Astrocyte of the spinal cord (primary cell): ENCODE measurements at regions not wholly inside any gene's neighbourhood (a gene's known extent, or its start where the extent isn't known, plus 50 kb on each side); places are given as distances from the start of the nearest gene placed in this dataset.

Experiments
- DNase-seq: peaks from one replicate; pipeline ENCODE4 v3.0.0; 2011; ENCODE audit warnings: low read depth, low spot score
- H3K4me3 ChIP-seq: 2 replicates; pipeline ENCODE4 v1.5.1; 2011; ENCODE audit warnings: low read depth, mild to moderate bottlenecking, low read length, moderate library complexity
- CTCF ChIP-seq: IDR thresholded peaks from 2 replicates; pipeline ENCODE4 v1.5.1; 2012; ENCODE audit warnings: low read depth, mild to moderate bottlenecking, low read length, inconsistent platforms
- in situ Hi-C: cut with HindIII; loops from 2 replicates; pipeline ENCODE4 v1.10.0; 2017; ENCODE audit warnings: low sequenced_read_pairs

GRCh38 chr5:175796536-175797499 is 74.6 kb upstream of the CPLX2 start:
- no peak for TF ChIP-seq CTCF
- in situ Hi-C loops: no loop called here
- no peak overlapping the region for H3K4me3 ChIP-seq
- DNase-seq: peak; percentile 83

DNA sequence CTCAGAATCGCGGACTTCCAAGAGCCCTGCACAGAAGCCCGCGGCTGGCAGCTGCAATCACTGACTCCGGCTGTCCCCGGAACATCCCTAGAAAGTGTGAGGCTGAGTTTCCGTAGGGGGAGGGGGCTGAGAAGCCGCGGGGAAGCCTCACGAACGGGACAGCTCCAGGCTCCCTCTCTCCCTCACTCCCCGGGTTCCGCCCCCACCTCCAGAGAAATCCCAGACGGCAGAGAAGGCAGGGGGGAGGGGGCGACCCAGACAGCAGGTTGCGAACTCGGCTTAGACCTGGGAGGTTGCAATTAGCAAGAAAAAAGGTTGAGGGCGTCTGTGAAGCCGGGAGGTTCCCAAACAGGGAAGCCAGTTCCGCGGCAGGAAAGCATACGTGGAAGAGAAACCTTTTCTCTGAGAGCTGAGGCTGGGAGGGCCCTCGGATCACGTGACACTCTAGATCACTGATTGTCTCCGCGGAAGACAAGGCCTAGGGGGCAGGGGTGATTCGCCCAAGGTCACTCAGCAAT is 73.8 kb upstream of the CPLX2 start:
- TF ChIP-seq CTCF: no peak
- no peak overlapping the region for H3K4me3 ChIP-seq
- no peak for DNase-seq
- in situ Hi-C loops: no loop called here

DNA sequence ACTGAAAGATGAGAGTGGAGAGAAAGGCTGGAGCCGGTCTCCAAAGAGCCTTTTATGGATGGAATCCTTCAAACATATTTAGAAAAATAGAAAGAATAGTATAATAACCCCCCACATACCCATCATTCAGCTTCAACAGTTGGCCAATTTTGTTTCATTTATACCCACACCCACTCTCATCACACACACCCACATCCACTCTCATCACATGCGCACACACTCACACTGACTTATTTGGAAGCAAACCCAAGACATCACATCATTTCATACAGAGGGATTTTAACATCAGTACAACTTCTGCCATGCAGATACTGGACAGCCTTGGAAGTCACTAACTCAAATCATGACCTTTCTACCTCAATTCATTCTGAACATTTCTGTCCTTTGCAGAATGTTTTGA is 72.8 kb upstream of the CPLX2 start:
- H3K4me3 ChIP-seq: no peak overlapping the region
- in situ Hi-C loops: no loop called here
- DNase-seq: no peak
- no peak for TF ChIP-seq CTCF

GRCh38 chr5:175800656-175801081 is 70.7 kb upstream of the CPLX2 start:
- DNase-seq: no peak
- in situ Hi-C loops: no loop called here
- H3K4me3 ChIP-seq: no peak overlapping the region
- TF ChIP-seq CTCF: no peak

DNA sequence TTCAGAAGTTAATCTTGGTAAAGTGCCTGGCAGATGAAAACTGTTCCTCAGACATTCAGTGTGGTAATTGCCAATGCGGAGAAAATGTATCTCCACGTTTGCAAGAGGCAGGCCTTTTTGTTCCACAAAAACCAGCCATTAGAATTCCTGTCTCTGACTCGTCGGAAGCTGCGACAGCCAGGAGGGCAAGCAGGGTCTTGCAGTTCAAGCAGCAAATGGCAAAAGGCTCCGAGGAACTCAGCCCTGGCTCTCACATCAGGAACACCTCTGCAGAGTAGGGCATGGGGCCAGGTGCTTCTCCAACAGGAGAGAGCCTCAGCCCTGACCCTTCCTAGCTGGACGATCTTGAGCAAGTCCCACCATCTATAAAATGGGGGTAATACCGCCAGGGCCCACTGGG is 69.0 kb upstream of the CPLX2 start:
- in situ Hi-C loops: no loop called here
- H3K4me3 ChIP-seq: no peak overlapping the region
- DNase-seq: no peak
- no peak for TF ChIP-seq CTCF

DNA sequence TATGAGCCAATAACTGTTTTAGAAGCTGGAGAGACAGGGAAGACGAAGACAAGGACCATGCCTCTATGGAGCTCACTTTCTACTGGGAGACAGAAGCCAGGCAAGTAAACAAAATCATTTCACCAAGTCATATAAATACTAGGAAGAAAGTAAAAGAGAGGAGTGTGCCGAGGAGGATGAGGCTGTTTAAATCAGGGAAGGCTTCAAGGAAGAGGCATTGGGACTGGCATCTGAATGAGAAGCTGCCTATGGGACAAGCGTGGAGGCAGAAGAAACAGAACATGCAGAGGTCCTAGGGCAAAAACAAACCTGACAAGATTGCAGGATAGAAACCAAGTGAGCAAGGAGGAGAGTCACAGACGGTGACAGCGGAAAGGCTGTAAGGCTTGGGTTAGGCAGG is 68.1 kb upstream of the CPLX2 start:
- no peak for TF ChIP-seq CTCF
- in situ Hi-C loops: no loop called here
- H3K4me3 ChIP-seq: no peak overlapping the region
- no peak for DNase-seq
